ENCODE measurements at regions not wholly inside any gene's neighbourhood (a gene's known extent, or its start where the extent isn't known, plus 50 kb on each side); places are given as distances from the start of the nearest gene placed in this dataset.

DNA sequence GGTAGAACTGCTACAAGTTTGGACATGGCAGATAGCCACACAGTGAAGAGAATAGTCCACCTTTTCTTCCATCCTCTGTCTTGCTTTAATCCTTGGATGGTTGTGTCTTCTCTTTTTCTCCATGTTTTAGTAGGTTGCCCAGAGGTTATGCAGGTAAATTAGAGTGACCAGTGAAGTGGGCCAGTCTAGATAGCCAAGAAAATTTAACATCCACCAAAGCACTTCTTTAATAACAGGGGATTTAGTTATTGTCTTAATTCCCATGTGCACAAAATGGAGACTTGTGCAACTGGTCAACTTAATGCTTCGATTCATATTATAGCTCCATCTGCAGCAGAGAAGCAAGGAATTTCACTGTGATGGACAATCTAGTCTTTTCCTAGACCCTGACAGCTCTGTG is 58.8 kb upstream of the RCN1 start:
- Histone ChIP-seq H4K91ac (replicated peaks; ENCODE audit: insufficient read length, low read length) (no peak overlapping the region), H3K27me3 (replicated peaks in 1 of 4; ENCODE audit: control insufficient read depth in 3 of 4, extremely low read depth in 1 of 4, insufficient read depth in 3 of 4, low read length in 3 of 4) (peaks cover 0 to 1% (median 0%) of the 10 kb centered on the region in 4 experiments; a peak in 1 of 7 replicates), H3K36me3 (ENCODE audit: control insufficient read depth in 2 of 4, insufficient read depth in 4 of 4, low read length in 3 of 4) (no peaks in the 10 kb centered on the region), H3K79me1 (ENCODE audit: low read depth, low read length) (no peaks in the 10 kb centered on the region), H3K4me2 (ENCODE audit: insufficient read depth in 1 of 2, low read depth in 2 of 2, low read length in 2 of 2) (no peak overlapping the region), H3K79me2 (ENCODE audit: control insufficient read depth in 1 of 2, insufficient read depth in 2 of 2, low read length in 2 of 2) (no peaks in the 10 kb centered on the region), H2AFZ (ENCODE audit: low read length) (no peak overlapping the region), H4K8ac (ENCODE audit: extremely low read depth, insufficient read depth, low read length) (no peak overlapping the region), H2BK120ac (replicated peaks; ENCODE audit: low read depth, low read length) (no peak overlapping the region), H2BK15ac (ENCODE audit: low read length) (no peak overlapping the region), H4K20me1 (replicated peaks in 1 of 2; ENCODE audit: control insufficient read depth in 1 of 2, insufficient read depth in 2 of 2, low read length in 2 of 2) (no peaks in the 10 kb centered on the region), H3K4me3 (ENCODE audit: extremely low read depth in 1 of 4, insufficient read depth in 2 of 4, low read depth in 3 of 4, low read length in 4 of 4) (no peak overlapping the region), H2BK5ac (ENCODE audit: low read depth, low read length) (no peak overlapping the region), H4K5ac (ENCODE audit: insufficient read length, low read depth, low read length) (no peak overlapping the region), H2AK5ac (ENCODE audit: low read depth, low read length) (no peak overlapping the region), H3K56ac (replicated peaks; ENCODE audit: insufficient read length, low read depth, low read length) (no peak overlapping the region), H2BK20ac (ENCODE audit: low read length) (no peak overlapping the region), H3K4me1 (replicated peaks in 1 of 4; ENCODE audit: control insufficient read depth in 3 of 4, insufficient read depth in 4 of 4, low read length in 3 of 4) (no peaks in the 10 kb centered on the region), H3K9ac (replicated peaks in 1 of 4; ENCODE audit: extremely low read depth in 1 of 4, low read depth in 3 of 4, low read length in 3 of 4) (no peak overlapping the region), H3K18ac (ENCODE audit: extremely low read depth, low read length) (no peak overlapping the region), H3K4ac (replicated peaks; ENCODE audit: insufficient read length, low read depth, low read length) (no peak overlapping the region), H3K27ac (ENCODE audit: low read depth, low read length) (no peak overlapping the region), H3K14ac (ENCODE audit: insufficient read length) (no peak overlapping the region), H3K23me2 (ENCODE audit: low read depth, low read length) (no peaks in the 10 kb centered on the region), H3K9me3 (ENCODE audit: insufficient read depth in 2 of 2, low read depth in 1 of 2, low read length in 1 of 2) (no peaks in the 10 kb centered on the region), H2BK12ac (ENCODE audit: low read depth, low read length) (no peak overlapping the region), H3K23ac (ENCODE audit: insufficient read length) (no peak overlapping the region)
- WGBS, 2 experiments (ENCODE audit: extremely low coverage in 1 of 2, insufficient coverage in 1 of 2, insufficient read length in 1 of 2, insufficient replicate concordance in 2 of 2, low coverage in 1 of 2, low lambda C conversion rate in 2 of 2, missing lambda C conversion rate in 1 of 2) = 78% methylated on average over 1 of the region's 1 CpG; no CpG with 5 or more reads in 1 of the 2 experiments
- DNase-seq (ENCODE audit: low read depth in 1 of 2, low spot score in 2 of 2) = no peak
- FAIRE-seq = no peak
- POLR2A ChIA-PET (ENCODE audit: partially characterized antibody) = no interaction called here
- CTCF ChIA-PET (ENCODE audit: partially characterized antibody) = interaction anchor here (1.0 to 1.2 kb wide), 3 partner anchors 14 to 25 kb away, joined by 3 to 4 read pairs (median 3); no protein-coding TSS in a partner anchor
- TF ChIP-seq CHD7 (IDR thresholded peaks at IDR 0.05; ENCODE audit: insufficient replicate concordance, low read length) = no peak

Measured in H1 (cell line).